Natural killer cell (primary cell): ENCODE measurements at regions not wholly inside any gene's neighbourhood (a gene's known extent, or its start where the extent isn't known, plus 50 kb on each side); places are given as distances from the start of the nearest gene placed in this dataset.

Source experiments
- ATAC-seq, 3 donors: fragments of 150-1000 bp in 2 of 3; fragments of 200-7000 bp in 1 of 3; cut with Tn5 transposase; 1 replicate in 1 of 3; 2 replicates in 2 of 3; pipeline ENCODE4 v1.10.0; 2021; ENCODE audit warnings: mild to moderate bottlenecking in 2 of 3, moderate library complexity in 2 of 3
- DNase-seq, 2 donors: peaks; one replicate each; pipeline versions ENCODE4 v3.0.0 to v3.0.0-alpha.2; 2013 to 2021; ENCODE audit warnings: mixed read lengths in 1 of 2
- H3K27ac ChIP-seq: one replicate; pipeline ENCODE4 v1.5.1; 2013; ENCODE audit warnings: mild to moderate bottlenecking, low read length
- H3K27me3 ChIP-seq: one replicate; pipeline ENCODE4 v1.6.1; 2013; ENCODE audit warnings: low read length; ENCODE audit not compliant: control insufficient read depth, insufficient read depth
- H3K36me3 ChIP-seq: one replicate; pipeline ENCODE4 v1.6.1; 2013; ENCODE audit warnings: low read length; ENCODE audit not compliant: control insufficient read depth, insufficient read depth
- H3K4me1 ChIP-seq: one replicate; pipeline ENCODE4 v1.6.1; 2013; ENCODE audit warnings: low read length; ENCODE audit not compliant: control insufficient read depth, insufficient read depth
- H3K4me3 ChIP-seq: one replicate; pipeline ENCODE4 v1.5.1; 2013; ENCODE audit warnings: low read length
- H3K9me3 ChIP-seq: one replicate; pipeline ENCODE4 v1.6.1; 2013; ENCODE audit warnings: low read length; ENCODE audit not compliant: control insufficient read depth, insufficient read depth
- H3K27ac Mint-ChIP-seq, 2 donors: one replicate each; pipeline ENCODE4 v1.8.0; 2022; ENCODE audit warnings: mild to moderate bottlenecking in 2 of 2, mixed read lengths in 2 of 2, moderate library complexity in 1 of 2
- H3K27me3 Mint-ChIP-seq, 2 donors: one replicate each; pipeline ENCODE4 v1.8.0; 2022; ENCODE audit warnings: low read depth in 2 of 2, mixed read lengths in 2 of 2
- H3K36me3 Mint-ChIP-seq: one replicate; pipeline ENCODE4 v1.8.0; 2022; ENCODE audit warnings: mixed read lengths
- H3K4me1 Mint-ChIP-seq, 2 donors: one replicate each; pipeline ENCODE4 v1.8.0; 2022; ENCODE audit warnings: mixed read lengths in 2 of 2
- H3K4me3 Mint-ChIP-seq: one replicate; pipeline ENCODE4 v1.8.0; 2022; ENCODE audit warnings: mild to moderate bottlenecking, moderate library complexity, mixed read lengths
- H3K9me3 Mint-ChIP-seq, 2 donors: one replicate each; pipeline ENCODE4 v1.8.0; 2022; ENCODE audit warnings: mixed read lengths in 2 of 2
- WGBS: methylation state at CpG from one replicate; pipeline ENCODE4 v1.1.7; 2013; ENCODE audit warnings: missing lambda C conversion rate; ENCODE audit not compliant: insufficient coverage; 5-methylcytosine and 5-hydroxymethylcytosine counted together
- intact Hi-C: fragments of 100-400 bp; cut with micrococcal nuclease; formaldehyde crosslinking; loops from one replicate; pipeline ENCODE4 v1.14.2; 2022
- TF ChIP-seq, protein P1 (sequence below): fragments of 200-600 bp; IDR thresholded peaks from one replicate; pipeline ENCODE4 v1.8.0; 2022; ENCODE audit warnings: antibody characterized with exemption

DNA sequence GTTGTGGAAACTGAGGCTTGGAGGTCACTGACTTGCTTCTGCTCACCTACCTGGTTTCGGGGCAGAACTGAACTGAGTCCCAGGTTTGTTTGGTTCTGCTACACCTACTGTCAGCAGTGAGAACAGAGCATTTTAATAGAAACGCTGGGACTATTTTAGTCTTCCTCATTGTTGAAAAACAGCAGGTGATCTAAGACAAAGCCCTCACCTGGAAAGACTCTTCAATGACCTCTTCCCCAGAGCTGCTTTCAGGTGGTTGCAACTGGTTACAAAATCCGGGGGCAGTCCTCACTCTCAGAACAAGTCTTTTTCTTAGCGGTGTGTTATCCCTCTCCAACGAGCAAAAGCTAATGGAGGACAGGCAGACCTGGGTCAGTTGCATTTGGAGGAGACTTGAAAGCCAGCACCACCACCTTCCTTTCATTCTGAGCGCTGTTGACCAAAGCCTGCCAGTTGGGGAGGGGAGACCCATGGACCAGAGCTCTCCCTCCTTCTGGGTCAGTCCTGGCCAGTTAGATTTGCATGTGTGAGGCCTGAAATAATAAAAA, 217.0 kb downstream of the NCK2 start:
- Mint-ChIP-seq H3K9me3 (no peaks in the 10 kb centered on the region), H3K27ac (no peak overlapping the region), H3K4me3 (no peak overlapping the region), H3K4me1 (no peaks in the 10 kb centered on the region), H3K27me3 (no peaks in the 10 kb centered on the region), H3K36me3 (no peaks in the 10 kb centered on the region)
- Histone ChIP-seq H3K27me3 (no peaks in the 10 kb centered on the region), H3K4me3 (no peak overlapping the region), H3K27ac (no peak overlapping the region), H3K36me3 (no peaks in the 10 kb centered on the region), H3K4me1 (no peaks in the 10 kb centered on the region), H3K9me3 (peaks cover 3% of the 10 kb centered on the region)
- DNase-seq, result no peak
- TF ChIP-seq, protein P1, sequence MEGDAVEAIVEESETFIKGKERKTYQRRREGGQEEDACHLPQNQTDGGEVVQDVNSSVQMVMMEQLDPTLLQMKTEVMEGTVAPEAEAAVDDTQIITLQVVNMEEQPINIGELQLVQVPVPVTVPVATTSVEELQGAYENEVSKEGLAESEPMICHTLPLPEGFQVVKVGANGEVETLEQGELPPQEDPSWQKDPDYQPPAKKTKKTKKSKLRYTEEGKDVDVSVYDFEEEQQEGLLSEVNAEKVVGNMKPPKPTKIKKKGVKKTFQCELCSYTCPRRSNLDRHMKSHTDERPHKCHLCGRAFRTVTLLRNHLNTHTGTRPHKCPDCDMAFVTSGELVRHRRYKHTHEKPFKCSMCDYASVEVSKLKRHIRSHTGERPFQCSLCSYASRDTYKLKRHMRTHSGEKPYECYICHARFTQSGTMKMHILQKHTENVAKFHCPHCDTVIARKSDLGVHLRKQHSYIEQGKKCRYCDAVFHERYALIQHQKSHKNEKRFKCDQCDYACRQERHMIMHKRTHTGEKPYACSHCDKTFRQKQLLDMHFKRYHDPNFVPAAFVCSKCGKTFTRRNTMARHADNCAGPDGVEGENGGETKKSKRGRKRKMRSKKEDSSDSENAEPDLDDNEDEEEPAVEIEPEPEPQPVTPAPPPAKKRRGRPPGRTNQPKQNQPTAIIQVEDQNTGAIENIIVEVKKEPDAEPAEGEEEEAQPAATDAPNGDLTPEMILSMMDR, result no peak
- no peak for ATAC-seq
- intact Hi-C loops, result no loop called here
- WGBS, result 93% methylated on average over 6 of the region's 6 CpGs

DNA sequence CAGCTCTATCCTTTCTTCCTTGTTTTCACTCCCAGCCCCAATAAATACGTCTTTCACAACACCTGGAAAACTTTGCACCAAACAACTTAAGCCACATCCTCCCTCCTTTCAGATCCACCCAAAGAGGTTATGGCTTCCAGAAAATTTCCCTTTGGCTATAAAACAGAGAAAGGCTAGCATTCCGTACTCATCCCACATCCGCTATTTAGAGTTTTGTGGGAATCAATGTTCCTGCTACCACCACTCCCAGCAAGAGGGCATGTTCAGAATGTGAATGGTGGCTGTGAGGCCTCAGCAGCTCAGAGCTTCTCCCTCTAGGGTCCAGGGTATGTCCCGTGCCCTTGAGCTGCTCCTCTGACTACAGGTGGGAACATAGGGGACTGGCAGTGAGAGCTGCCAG, 214.6 kb downstream of the NCK2 start:
- Histone ChIP-seq H3K4me3 (no peak overlapping the region), H3K36me3 (no peaks in the 10 kb centered on the region), H3K9me3 (peaks cover 3% of the 10 kb centered on the region), H3K27ac (no peak overlapping the region), H3K27me3 (no peaks in the 10 kb centered on the region), H3K4me1 (no peaks in the 10 kb centered on the region)
- Mint-ChIP-seq H3K9me3 (no peaks in the 10 kb centered on the region), H3K27ac (no peak overlapping the region), H3K27me3 (no peaks in the 10 kb centered on the region), H3K4me1 (no peaks in the 10 kb centered on the region), H3K36me3 (no peaks in the 10 kb centered on the region), H3K4me3 (no peak overlapping the region)
- intact Hi-C loops, result no loop called here
- ATAC-seq (no peak), DNase-seq (no peak)
- TF ChIP-seq, protein P1, result no peak
- WGBS, result 92% methylated on average over 4 of the region's 4 CpGs

DNA sequence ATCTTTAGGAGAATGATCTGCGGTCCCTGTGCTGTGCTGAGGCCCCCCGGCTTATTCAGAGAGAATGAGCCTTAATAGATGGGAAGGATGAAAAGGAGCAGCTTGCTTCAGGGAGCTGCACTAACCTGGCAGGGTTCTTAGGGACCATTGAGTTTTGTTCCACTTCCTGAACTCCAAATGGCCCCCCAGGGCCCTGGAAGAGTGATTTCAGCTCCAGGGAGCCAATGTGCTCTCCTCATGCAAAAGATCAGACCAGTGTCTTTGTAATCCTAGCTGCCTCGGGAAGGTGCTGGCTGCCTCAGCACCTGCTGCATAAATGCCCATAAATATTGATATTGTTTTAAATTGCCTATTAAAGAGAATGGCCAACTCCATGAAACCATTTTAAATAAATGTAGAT, 210.2 kb downstream of the NCK2 start:
- Histone ChIP-seq H3K27ac (no peak overlapping the region), H3K27me3 (no peaks in the 10 kb centered on the region), H3K9me3 (peaks cover 3% of the 10 kb centered on the region), H3K36me3 (no peaks in the 10 kb centered on the region), H3K4me3 (no peak overlapping the region), H3K4me1 (peaks cover 10% of the 10 kb centered on the region)
- H3K27ac Mint-ChIP-seq, result no peak overlapping the region
- WGBS, result 92% methylated on average over 3 of the region's 3 CpGs
- peaks cover 11 to 13% of the 10 kb centered on the region in 2 donors for H3K4me1 Mint-ChIP-seq
- no peak for DNase-seq
- no peaks in the 10 kb centered on the region for H3K36me3 Mint-ChIP-seq
- H3K27me3 Mint-ChIP-seq, result no peaks in the 10 kb centered on the region
- intact Hi-C loops, result no loop called here
- TF ChIP-seq, protein P1, result no peak
- H3K4me3 Mint-ChIP-seq, result no peak overlapping the region
- ATAC-seq, result no peak
- no peaks in the 10 kb centered on the region for H3K9me3 Mint-ChIP-seq

DNA sequence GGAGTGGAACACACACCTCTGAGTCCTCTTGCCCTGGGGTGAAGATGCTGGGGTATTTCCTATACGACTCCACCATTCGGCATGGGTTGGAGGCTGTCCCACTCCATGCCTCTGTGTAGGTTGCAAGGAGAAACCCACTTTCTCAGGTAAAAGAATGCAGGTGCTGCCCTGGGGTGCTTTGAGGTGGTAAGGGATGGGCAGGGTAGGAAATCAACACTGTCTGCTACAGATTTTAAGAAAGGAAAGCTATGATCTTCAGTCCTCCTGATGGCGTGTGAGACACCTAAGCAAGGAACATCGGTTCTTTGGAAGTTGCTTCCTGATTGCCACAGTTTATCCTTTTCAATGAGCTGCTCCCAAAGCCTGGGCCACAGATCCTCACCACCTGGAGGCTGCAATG, 209.2 kb downstream of the NCK2 start:
- H3K4me1 Mint-ChIP-seq, result peaks cover 11 to 13% of the 10 kb centered on the region in 2 donors
- no peak for DNase-seq

More for the DNA sequence above, 209.2 kb downstream of the NCK2 start:
- no peaks in the 10 kb centered on the region for H3K27me3 ChIP-seq
- intact Hi-C loops, result no loop called here
- no peak overlapping the region for H3K27ac ChIP-seq
- H3K27me3 Mint-ChIP-seq, result no peaks in the 10 kb centered on the region
- H3K9me3 Mint-ChIP-seq, result no peaks in the 10 kb centered on the region
- no peaks in the 10 kb centered on the region for H3K36me3 Mint-ChIP-seq
- TF ChIP-seq, protein P1, result no peak
- ATAC-seq, result no peak
- WGBS, result 94% methylated on average over 4 of the region's 4 CpGs
- H3K4me3 ChIP-seq, result no peak overlapping the region
- no peaks in the 10 kb centered on the region for H3K36me3 ChIP-seq
- no peak overlapping the region for H3K4me3 Mint-ChIP-seq
- H3K9me3 ChIP-seq, result peaks cover 3% of the 10 kb centered on the region
- peaks cover 10% of the 10 kb centered on the region for H3K4me1 ChIP-seq
- no peak overlapping the region for H3K27ac Mint-ChIP-seq
